ENCODE measurements at regions not wholly inside any gene's neighbourhood (a gene's known extent, or its start where the extent isn't known, plus 50 kb on each side); places are given as distances from the start of the nearest gene placed in this dataset.

DNA sequence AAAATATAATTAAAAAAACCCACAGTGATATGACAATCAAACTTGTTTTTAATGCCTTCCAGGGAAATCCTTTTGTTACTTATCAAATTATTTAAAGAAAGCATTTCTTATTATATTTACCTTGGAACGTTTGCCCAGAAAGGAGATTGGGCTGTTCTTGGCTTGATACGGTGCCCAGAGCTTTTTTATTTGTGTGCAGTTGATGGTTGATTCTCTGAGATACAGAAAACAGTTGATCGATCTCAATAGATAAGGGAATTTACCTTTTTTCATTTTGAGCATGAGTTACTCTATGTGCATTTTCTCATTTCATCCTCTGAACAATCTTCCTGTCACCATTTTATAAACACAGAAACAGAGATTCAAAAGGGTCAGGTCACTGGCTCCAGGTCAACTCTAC lies 72.5 kb upstream of the NEDD9 start:
- TF ChIP-seq POLR2A (IDR thresholded peaks at IDR 0.05; ENCODE audit: low read depth, low read length) (no peak), POLR2AphosphoS5 (IDR thresholded peaks at IDR 0.05; ENCODE audit: low read depth, low read length) (no peak), TAF1 (IDR thresholded peaks at IDR 0.05; ENCODE audit: borderline replicate concordance, low read depth, low read length) (no peak)
